WTC11 (cell line): ENCODE measurements at regions not wholly inside any gene's neighbourhood (a gene's known extent, or its start where the extent isn't known, plus 50 kb on each side); places are given as distances from the start of the nearest gene placed in this dataset.

ENCODE experiments used
- ATAC-seq: fragments of 200-7000 bp; cut with Tn5 transposase; 2 replicates; pipeline ENCODE4 v1.10.0; 2021; ENCODE audit warnings: mild to moderate bottlenecking, moderate library complexity
- CTCF ChIA-PET: fragments of 300-600 bp; sonication (Branson Sonifier 250); formaldehyde crosslinking; loops from one replicate; lab custom pipeline; 2021; ENCODE audit warnings: antibody characterized with exemption; lab: Charles Lee
- POLR2A ChIA-PET: fragments of 350-600 bp; sonication (Branson Sonifier 250); formaldehyde crosslinking; loops from one replicate; lab custom pipeline; 2021; ENCODE audit warnings: antibody characterized with exemption; lab: Charles Lee
- DNase-seq: peaks from one replicate; pipeline ENCODE4 v3.0.0; 2021; ENCODE audit warnings: low spot score
- H3K27ac Mint-ChIP-seq: 2 replicates; pipeline ENCODE4 v1.8.0; 2021; ENCODE audit warnings: mixed read lengths
- H3K27me3 Mint-ChIP-seq: 2 replicates; pipeline ENCODE4 v1.8.0; 2021; ENCODE audit warnings: low read depth, mild to moderate bottlenecking, moderate library complexity, mixed read lengths
- H3K36me3 Mint-ChIP-seq: 2 replicates; pipeline ENCODE4 v1.8.0; 2021; ENCODE audit warnings: mixed read lengths
- H3K4me1 Mint-ChIP-seq: 2 replicates; pipeline ENCODE4 v1.8.0; 2022; ENCODE audit warnings: mixed read lengths
- H3K4me3 Mint-ChIP-seq: 2 replicates; pipeline ENCODE4 v1.8.0; 2021; ENCODE audit warnings: mild to moderate bottlenecking, moderate library complexity, mixed read lengths
- H3K9me3 Mint-ChIP-seq: 2 replicates; pipeline ENCODE4 v1.8.0; 2021; ENCODE audit warnings: mixed read lengths
- AR ChIP-seq: fragments of 250-450 bp; sonication (Bioruptor Pico); IDR thresholded peaks from 2 replicates; pipeline ENCODE4 v1.9.0; 2021; ENCODE audit warnings: mild to moderate bottlenecking
- ATF1 ChIP-seq: sonication (generic); formaldehyde crosslinking; IDR thresholded peaks from 2 replicates; pipeline ENCODE4 v1.8.1; 2023; ENCODE audit warnings: mild to moderate bottlenecking, moderate library complexity, missing genetic modification reagents
- ATF3 ChIP-seq: sonication (generic); formaldehyde crosslinking; conservative IDR thresholded peaks from 2 replicates; pipeline ENCODE4 v1.8.1; 2022; ENCODE audit warnings: mild to moderate bottlenecking, missing genetic modification reagents
- CBFB ChIP-seq: sonication (generic); formaldehyde crosslinking; IDR thresholded peaks from 2 replicates; pipeline ENCODE4 v1.8.1; 2022; ENCODE audit warnings: mild to moderate bottlenecking, low read depth, missing genetic modification reagents
- GTF2I ChIP-seq: fragments of 250-450 bp; sonication (Bioruptor Pico); conservative IDR thresholded peaks from 2 replicates; pipeline ENCODE4 v1.4.0; 2021; ENCODE audit warnings: mild to moderate bottlenecking
- JAZF1 ChIP-seq: fragments of 250-450 bp; sonication (Bioruptor Pico); IDR thresholded peaks from 2 replicates; pipeline ENCODE4 v1.9.0; 2021; ENCODE audit warnings: moderate library complexity, mild to moderate bottlenecking, inconsistent platforms
- JUN ChIP-seq: sonication (generic); formaldehyde crosslinking; IDR thresholded peaks from 2 replicates; pipeline ENCODE4 v1.8.0; 2023; ENCODE audit warnings: mild to moderate bottlenecking, missing genetic modification reagents
- MAX ChIP-seq: sonication (generic); formaldehyde crosslinking; IDR thresholded peaks from 2 replicates; pipeline ENCODE4 v1.8.0; 2022; ENCODE audit warnings: mild to moderate bottlenecking, missing genetic modification reagents
- MLX ChIP-seq: sonication (generic); formaldehyde crosslinking; IDR thresholded peaks from 2 replicates; pipeline ENCODE4 v1.8.1; 2023; ENCODE audit warnings: mild to moderate bottlenecking, missing genetic modification reagents, moderate library complexity
- NFE2L1 ChIP-seq: sonication (generic); formaldehyde crosslinking; IDR thresholded peaks from 2 replicates; pipeline ENCODE4 v1.8.1; 2023; ENCODE audit warnings: missing genetic modification reagents
- NFYB ChIP-seq: sonication (generic); formaldehyde crosslinking; conservative IDR thresholded peaks from 2 replicates; pipeline ENCODE4 v1.8.0; 2022; ENCODE audit warnings: low read depth, missing genetic modification reagents
- PRRX2 ChIP-seq: fragments of 250-450 bp; sonication (Bioruptor Pico); IDR thresholded peaks from 2 replicates; pipeline ENCODE4 v1.8.0; 2021; ENCODE audit warnings: mild to moderate bottlenecking
- SOX15 ChIP-seq: fragments of 250-450 bp; sonication (Bioruptor Pico); IDR thresholded peaks from 2 replicates; pipeline ENCODE4 v1.9.0; 2021; ENCODE audit warnings: mild to moderate bottlenecking
- SP1 ChIP-seq: sonication (generic); formaldehyde crosslinking; conservative IDR thresholded peaks from 2 replicates; pipeline ENCODE4 v1.8.1; 2022; ENCODE audit warnings: missing genetic modification reagents
- TCF7 ChIP-seq: sonication (generic); formaldehyde crosslinking; IDR thresholded peaks from 2 replicates; pipeline ENCODE4 v1.8.0; 2022; ENCODE audit warnings: mild to moderate bottlenecking, low read depth, missing genetic modification reagents, moderate library complexity
- ZNF121 ChIP-seq: sonication (generic); formaldehyde crosslinking; IDR thresholded peaks from 2 replicates; pipeline ENCODE4 v1.8.0; 2023; ENCODE audit warnings: missing genetic modification reagents
- ZNF232 ChIP-seq: sonication (generic); formaldehyde crosslinking; IDR thresholded peaks from 2 replicates; pipeline ENCODE4 v1.8.0; 2022; ENCODE audit warnings: mild to moderate bottlenecking, missing genetic modification reagents
- ZNF423 ChIP-seq: fragments of 250-450 bp; sonication (Bioruptor Pico); IDR thresholded peaks from 2 replicates; pipeline ENCODE4 v2.1.2; 2022; ENCODE audit warnings: mild to moderate bottlenecking, moderate library complexity
- TF ChIP-seq, protein P1 (sequence below): sonication (generic); formaldehyde crosslinking; IDR thresholded peaks from 2 replicates; pipeline ENCODE4 v1.8.1; 2023; ENCODE audit warnings: mild to moderate bottlenecking, missing genetic modification reagents, borderline replicate concordance
- TF ChIP-seq, protein P2 (sequence below): fragments of 250-450 bp; sonication (Bioruptor Pico); IDR thresholded peaks from 2 replicates; pipeline ENCODE4 v2.1.2; 2022; ENCODE audit warnings: mild to moderate bottlenecking, moderate library complexity
- TF ChIP-seq, protein P3 (sequence below): fragments of 250-450 bp; sonication (Bioruptor Pico); conservative IDR thresholded peaks from 2 replicates; pipeline ENCODE4 v1.9.0; 2021; ENCODE audit warnings: mild to moderate bottlenecking

- TF ChIP-seq, protein P1, sequence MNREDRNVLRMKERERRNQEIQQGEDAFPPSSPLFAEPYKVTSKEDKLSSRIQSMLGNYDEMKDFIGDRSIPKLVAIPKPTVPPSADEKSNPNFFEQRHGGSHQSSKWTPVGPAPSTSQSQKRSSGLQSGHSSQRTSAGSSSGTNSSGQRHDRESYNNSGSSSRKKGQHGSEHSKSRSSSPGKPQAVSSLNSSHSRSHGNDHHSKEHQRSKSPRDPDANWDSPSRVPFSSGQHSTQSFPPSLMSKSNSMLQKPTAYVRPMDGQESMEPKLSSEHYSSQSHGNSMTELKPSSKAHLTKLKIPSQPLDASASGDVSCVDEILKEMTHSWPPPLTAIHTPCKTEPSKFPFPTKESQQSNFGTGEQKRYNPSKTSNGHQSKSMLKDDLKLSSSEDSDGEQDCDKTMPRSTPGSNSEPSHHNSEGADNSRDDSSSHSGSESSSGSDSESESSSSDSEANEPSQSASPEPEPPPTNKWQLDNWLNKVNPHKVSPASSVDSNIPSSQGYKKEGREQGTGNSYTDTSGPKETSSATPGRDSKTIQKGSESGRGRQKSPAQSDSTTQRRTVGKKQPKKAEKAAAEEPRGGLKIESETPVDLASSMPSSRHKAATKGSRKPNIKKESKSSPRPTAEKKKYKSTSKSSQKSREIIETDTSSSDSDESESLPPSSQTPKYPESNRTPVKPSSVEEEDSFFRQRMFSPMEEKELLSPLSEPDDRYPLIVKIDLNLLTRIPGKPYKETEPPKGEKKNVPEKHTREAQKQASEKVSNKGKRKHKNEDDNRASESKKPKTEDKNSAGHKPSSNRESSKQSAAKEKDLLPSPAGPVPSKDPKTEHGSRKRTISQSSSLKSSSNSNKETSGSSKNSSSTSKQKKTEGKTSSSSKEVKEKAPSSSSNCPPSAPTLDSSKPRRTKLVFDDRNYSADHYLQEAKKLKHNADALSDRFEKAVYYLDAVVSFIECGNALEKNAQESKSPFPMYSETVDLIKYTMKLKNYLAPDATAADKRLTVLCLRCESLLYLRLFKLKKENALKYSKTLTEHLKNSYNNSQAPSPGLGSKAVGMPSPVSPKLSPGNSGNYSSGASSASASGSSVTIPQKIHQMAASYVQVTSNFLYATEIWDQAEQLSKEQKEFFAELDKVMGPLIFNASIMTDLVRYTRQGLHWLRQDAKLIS (CRISPR knock-in tag), result no peak
- TF ChIP-seq MLX (CRISPR knock-in tag), result no peak
- TF ChIP-seq, protein P2, sequence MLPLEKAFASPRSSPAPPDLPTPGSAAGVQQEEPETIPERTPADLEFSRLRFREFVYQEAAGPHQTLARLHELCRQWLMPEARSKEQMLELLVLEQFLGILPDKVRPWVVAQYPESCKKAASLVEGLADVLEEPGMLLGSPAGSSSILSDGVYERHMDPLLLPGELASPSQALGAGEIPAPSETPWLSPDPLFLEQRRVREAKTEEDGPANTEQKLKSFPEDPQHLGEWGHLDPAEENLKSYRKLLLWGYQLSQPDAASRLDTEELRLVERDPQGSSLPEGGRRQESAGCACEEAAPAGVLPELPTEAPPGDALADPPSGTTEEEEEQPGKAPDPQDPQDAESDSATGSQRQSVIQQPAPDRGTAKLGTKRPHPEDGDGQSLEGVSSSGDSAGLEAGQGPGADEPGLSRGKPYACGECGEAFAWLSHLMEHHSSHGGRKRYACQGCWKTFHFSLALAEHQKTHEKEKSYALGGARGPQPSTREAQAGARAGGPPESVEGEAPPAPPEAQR (CRISPR knock-in tag), result no peak
- TF ChIP-seq, all 79 proteins: peak for 0
Observed at GRCh38 chr6:98574984-98575383, 259.4 kb upstream of the POU3F2 start (continued).

DNA sequence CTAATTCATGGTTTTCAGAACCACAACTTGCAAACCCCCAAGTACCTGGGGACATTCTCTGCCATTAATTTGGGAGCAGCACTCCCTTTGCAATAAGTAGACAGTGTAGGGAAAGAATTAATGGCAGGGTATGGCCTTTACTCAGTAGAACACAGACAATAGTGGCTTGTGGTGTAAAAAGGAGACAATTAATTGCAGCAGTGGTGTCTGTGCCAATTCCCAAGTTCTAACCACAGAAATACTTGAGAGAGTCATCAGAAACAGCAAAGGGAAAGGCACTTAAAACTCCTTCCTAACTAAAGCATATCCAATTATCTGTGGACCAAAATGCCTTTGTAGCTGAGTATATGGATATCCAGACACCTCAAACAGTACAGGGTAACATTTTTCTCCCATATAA, 257.6 kb upstream of the POU3F2 start:
- ChIA-PET POLR2A (no interaction called here), CTCF (no interaction called here)
- no peak for TF ChIP-seq ATF3 (CRISPR knock-in tag)
- ATAC-seq (no peak), DNase-seq (no peak)
- Mint-ChIP-seq H3K36me3 (no peaks in the 10 kb centered on the region), H3K4me3 (no peak overlapping the region), H3K27ac (no peak overlapping the region), H3K27me3 (no peaks in the 10 kb centered on the region; the same call in 1 of the 2 replicates), H3K9me3 (no peaks in the 10 kb centered on the region), H3K4me1 (peaks cover 11% of the 10 kb centered on the region)

DNA sequence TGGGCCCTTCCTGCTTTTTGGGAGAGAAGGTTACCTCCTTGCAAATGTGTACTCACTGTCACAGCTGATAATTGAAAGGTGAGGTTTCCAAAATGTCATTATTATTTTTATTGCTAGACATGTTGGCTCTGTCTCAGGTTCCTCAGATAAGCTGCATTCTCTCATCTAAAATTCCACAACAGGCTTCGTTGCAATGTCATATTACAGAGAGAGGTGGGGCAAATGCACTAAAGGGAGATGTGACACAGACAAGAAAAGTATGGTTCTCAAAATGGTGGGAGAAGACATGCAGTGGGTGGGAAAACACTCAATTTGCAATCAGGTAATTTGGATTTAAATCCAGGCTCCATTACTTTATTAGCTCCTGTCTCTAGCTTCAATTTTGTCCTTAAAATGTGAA, 256.4 kb upstream of the POU3F2 start:
- H3K27ac Mint-ChIP-seq, result no peak overlapping the region
- ChIA-PET POLR2A (no interaction called here), CTCF (no interaction called here)
- H3K36me3 Mint-ChIP-seq, result no peaks in the 10 kb centered on the region
- peaks cover 11% of the 10 kb centered on the region for H3K4me1 Mint-ChIP-seq
- no peaks in the 10 kb centered on the region for H3K9me3 Mint-ChIP-seq
- no peak for DNase-seq
- no peak overlapping the region for H3K4me3 Mint-ChIP-seq
- no peak for TF ChIP-seq CBFB (CRISPR knock-in tag)
- TF ChIP-seq TCF7 (CRISPR knock-in tag), result no peak
- TF ChIP-seq JAZF1, result no peak
- TF ChIP-seq NFE2L1, result no peak
- TF ChIP-seq NFYB (CRISPR knock-in tag), result no peak
- TF ChIP-seq ATF1 (CRISPR knock-in tag), result no peak
- TF ChIP-seq MAX, result no peak
- no peak for TF ChIP-seq SOX15
- no peak for TF ChIP-seq GTF2I (CRISPR knock-in tag)
- no peak for TF ChIP-seq JUN (CRISPR knock-in tag)
- TF ChIP-seq SP1 (CRISPR knock-in tag), result no peak
- no peak for TF ChIP-seq AR (CRISPR knock-in tag)
- TF ChIP-seq ZNF423 (CRISPR knock-in tag), result no peak
- TF ChIP-seq, protein P3, sequence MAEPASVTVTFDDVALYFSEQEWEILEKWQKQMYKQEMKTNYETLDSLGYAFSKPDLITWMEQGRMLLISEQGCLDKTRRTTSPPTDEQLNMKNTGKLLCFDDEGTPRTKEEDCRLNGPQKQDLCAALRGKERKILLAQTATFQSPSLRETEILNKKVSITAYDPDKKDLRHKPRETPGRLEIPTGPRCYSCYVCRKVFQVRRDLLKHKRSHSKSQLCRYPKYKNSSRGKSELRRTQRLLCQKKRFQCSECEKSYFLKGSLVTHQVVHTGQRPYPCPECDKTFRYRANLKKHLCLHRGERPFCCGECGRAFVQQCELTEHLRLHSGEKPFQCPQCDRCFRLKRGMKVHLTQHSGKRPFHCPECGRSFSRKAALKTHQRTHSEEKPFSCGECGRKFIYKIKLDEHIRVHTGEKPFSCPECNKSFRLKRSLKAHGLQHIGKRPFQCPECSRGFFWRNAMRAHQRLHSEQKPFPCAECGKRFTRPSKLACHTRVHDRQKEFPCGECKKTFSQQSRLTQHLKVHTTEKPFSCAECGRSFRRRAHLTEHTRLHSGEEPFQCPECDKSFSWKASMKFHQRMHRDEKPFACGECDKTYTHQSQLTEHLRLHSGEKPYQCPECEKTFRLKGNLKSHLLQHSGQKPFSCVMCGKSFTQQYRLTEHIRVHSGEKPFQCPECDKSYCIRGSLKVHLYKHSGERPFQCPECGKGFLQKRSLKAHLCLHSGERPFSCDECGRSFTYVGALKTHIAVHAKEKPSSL (CRISPR knock-in tag), result no peak
- no peak for TF ChIP-seq PRRX2 (CRISPR knock-in tag)
- TF ChIP-seq ZNF232 (CRISPR knock-in tag), result no peak
- no peak for TF ChIP-seq ZNF121 (CRISPR knock-in tag)
- TF ChIP-seq, all 79 proteins: peak for 0
- H3K27me3 Mint-ChIP-seq, result no peaks in the 10 kb centered on the region; the same call in 1 of the 2 replicates
- no peak for ATAC-seq
